Peyer's patch (tissue), 4 donors: ENCODE measurements at regions not wholly inside any gene's neighbourhood (a gene's known extent, or its start where the extent isn't known, plus 50 kb on each side); places are given as distances from the start of the nearest gene placed in this dataset.
"Not testable (repeated sequence)": the region's sequence is repeated elsewhere in the genome, so short reads cannot be mapped to it uniquely, and the experiment has no call there.

Experiments used
- CTCF ChIP-seq, 6 experiments: fragments of 450-650 bp in 4 of 6; fragments of 200-600 bp in 2 of 6; sonication (generic) in 1 of 6; IDR thresholded peaks; one replicate each; pipeline ENCODE4 v1.5.1; 2017 to 2019; ENCODE audit warnings: antibody characterized with exemption in 6 of 6, mild to moderate bottlenecking in 3 of 6, moderate library complexity in 1 of 6
- POLR2A ChIP-seq, 2 donors: fragments of 450-650 bp; IDR thresholded peaks; one replicate each; pipeline ENCODE4 v1.5.1; 2017; ENCODE audit warnings: antibody characterized with exemption in 2 of 2, mild to moderate bottlenecking in 2 of 2, moderate library complexity in 2 of 2

GRCh38 chr14:106348873-106349540 is 822.6 kb downstream of the TMEM121 start:
- not testable (repeated sequence) for TF ChIP-seq POLR2A (IDR thresholded peaks at IDR 0.05)
- peak in 5 of 6 experiments; percentile 28 to 96 (median 55) for TF ChIP-seq CTCF (IDR thresholded peaks at IDR 0.05)
